Panc1 (cell line): ENCODE measurements at regions not wholly inside any gene's neighbourhood (a gene's known extent, or its start where the extent isn't known, plus 50 kb on each side); places are given as distances from the start of the nearest gene placed in this dataset.

Experiments
- CTCF ChIP-seq: fragments of 450-650 bp; IDR thresholded peaks from 2 replicates; pipeline ENCODE4 v1.5.1; 2017; ENCODE audit warnings: mild to moderate bottlenecking
- POLR2AphosphoS5 ChIP-seq: IDR thresholded peaks from 2 replicates; pipeline ENCODE4 v1.6.1; 2012; ENCODE audit warnings: mild to moderate bottlenecking, low read depth, low read length, moderate library complexity
- REST ChIP-seq, 2 experiments: IDR thresholded peaks; 2 replicates each; pipeline ENCODE4 v1.6.1; 2011 to 2012; ENCODE audit warnings: low read depth in 2 of 2, control low read depth in 1 of 2, low read length in 1 of 2, mild to moderate bottlenecking in 1 of 2, moderate library complexity in 1 of 2; ENCODE audit not compliant: insufficient read depth in 1 of 2
- SIN3A ChIP-seq: IDR thresholded peaks from 2 replicates; pipeline ENCODE4 v1.6.1; 2012; ENCODE audit warnings: low read depth, mild to moderate bottlenecking, low read length, moderate library complexity, borderline replicate concordance; ENCODE audit not compliant: insufficient read depth
- TCF7L2 ChIP-seq: IDR thresholded peaks from 2 replicates; pipeline ENCODE4 v1.6.1; 2011; ENCODE audit warnings: mild to moderate bottlenecking, low read depth, low read length, inconsistent platforms

GRCh38 chr14:61965030-61965745, 203.0 kb downstream of the SNAPC1 start:
- no peak for TF ChIP-seq CTCF
- TF ChIP-seq POLR2AphosphoS5 = no peak
- no peak for TF ChIP-seq TCF7L2
- no peak for TF ChIP-seq REST (IDR thresholded peaks at IDR 0.05; ENCODE audit: insufficient read depth in 1 of 2, low read depth in 2 of 2, low read length in 1 of 2)
- no peak for TF ChIP-seq SIN3A
